A549 (cell line): ENCODE measurements at regions not wholly inside any gene's neighbourhood (a gene's known extent, or its start where the extent isn't known, plus 50 kb on each side); places are given as distances from the start of the nearest gene placed in this dataset.

Experiments
- small RNA-seq, 6 experiments: library from RNA; depleted of rRNA; stranded (forward); fragments of <200 nt; gene quantifications; one replicate each; pipeline ENCODE3, GENCODE V24; 2012

Small RNAs in the stretch of these regions (small RNA-seq; reads per million reads assigned to genes)
- gene RF00019 = 0 reads per million in 6 experiments
